GM23338 (cell line): ENCODE measurements at regions not wholly inside any gene's neighbourhood (a gene's known extent, or its start where the extent isn't known, plus 50 kb on each side); places are given as distances from the start of the nearest gene placed in this dataset.

ENCODE experiments used
- ATAC-seq: fragments of 200-7000 bp; cut with Tn5 transposase; 3 replicates; pipeline ENCODE4 v1.9.1; 2020
- DNase-seq: peaks from one replicate; pipeline ENCODE4 v3.0.0-alpha.2; 2015; ENCODE audit warnings: low spot score
- H2AFZ ChIP-seq: fragments of 200-600 bp; sonication (generic); 2 replicates; pipeline ENCODE4 v1.8.0; 2016; ENCODE audit warnings: antibody characterized with exemption, mild to moderate bottlenecking, moderate library complexity
- H3F3A ChIP-seq: fragments of 200-600 bp; sonication (generic); replicated peaks from 2 replicates; pipeline ENCODE4 v1.8.0; 2017; ENCODE audit warnings: antibody characterized with exemption, mixed run types, low read depth
- H3K27ac ChIP-seq: fragments of 200-600 bp; sonication (generic); 2 replicates; pipeline ENCODE4 v1.6.1; 2016; ENCODE audit warnings: low read depth
- H3K27me3 ChIP-seq: fragments of 200-600 bp; sonication (generic); 2 replicates; pipeline ENCODE4 v1.8.0; 2016; ENCODE audit warnings: mild to moderate bottlenecking, mixed run types, moderate library complexity; ENCODE audit not compliant: insufficient read depth
- H3K36me3 ChIP-seq: fragments of 200-600 bp; sonication (generic); 2 replicates; pipeline ENCODE4 v1.8.0; 2016; ENCODE audit warnings: mild to moderate bottlenecking; ENCODE audit not compliant: insufficient read depth
- H3K4me1 ChIP-seq: fragments of 200-600 bp; sonication (generic); 2 replicates; pipeline ENCODE4 v1.8.0; 2016; ENCODE audit warnings: mild to moderate bottlenecking, moderate library complexity; ENCODE audit not compliant: insufficient read depth
- H3K4me2 ChIP-seq: fragments of 200-600 bp; sonication (generic); 2 replicates; pipeline ENCODE4 v1.7.1; 2017; ENCODE audit warnings: mixed run types
- H3K4me3 ChIP-seq: fragments of 200-600 bp; sonication (generic); 2 replicates; pipeline ENCODE4 v1.6.1; 2016; ENCODE audit warnings: mixed run types
- H3K79me2 ChIP-seq: fragments of 200-600 bp; sonication (generic); replicated peaks from 2 replicates; pipeline ENCODE4 v1.8.0; 2017; ENCODE audit warnings: mild to moderate bottlenecking; ENCODE audit not compliant: insufficient read depth
- H3K9me2 ChIP-seq: fragments of 200-600 bp; sonication (generic); 2 replicates; pipeline ENCODE4 v1.8.0; 2017; ENCODE audit not compliant: insufficient read depth
- H4K20me1 ChIP-seq: fragments of 200-600 bp; sonication (generic); replicated peaks from 2 replicates; pipeline ENCODE4 v1.8.0; 2017; ENCODE audit warnings: mild to moderate bottlenecking; ENCODE audit not compliant: insufficient read depth
- H3K27ac Mint-ChIP-seq: 2 replicates; pipeline ENCODE4 v1.8.0; 2020; ENCODE audit warnings: inconsistent platforms, mild to moderate bottlenecking, moderate library complexity, mixed read lengths
- H3K27me3 Mint-ChIP-seq: 3 replicates; pipeline ENCODE4 v1.8.0; 2022; ENCODE audit warnings: low read depth, mild to moderate bottlenecking, moderate library complexity, mixed read lengths, inconsistent platforms; ENCODE audit not compliant: insufficient read depth, poor library complexity
- H3K36me3 Mint-ChIP-seq: 3 replicates; pipeline ENCODE4 v1.8.0; 2021; ENCODE audit warnings: low read depth, mild to moderate bottlenecking, inconsistent platforms, moderate library complexity, mixed read lengths
- H3K4me1 Mint-ChIP-seq: 3 replicates; pipeline ENCODE4 v1.8.0; 2020; ENCODE audit warnings: mild to moderate bottlenecking, inconsistent platforms, mixed read lengths
- H3K4me3 Mint-ChIP-seq: 3 replicates; pipeline ENCODE4 v1.8.0; 2021; ENCODE audit warnings: moderate library complexity, mild to moderate bottlenecking, inconsistent platforms, mixed read lengths
- H3K9me3 Mint-ChIP-seq: 3 replicates; pipeline ENCODE4 v1.8.0; 2020; ENCODE audit warnings: moderate library complexity, mild to moderate bottlenecking, inconsistent platforms, mixed read lengths
- CREB1 ChIP-seq: fragments of 250-450 bp; sonication (Bioruptor Pico); IDR thresholded peaks from 2 replicates; pipeline ENCODE4 v1.5.0; 2020; ENCODE audit warnings: low read depth, mild to moderate bottlenecking, moderate library complexity
- EZH2 ChIP-seq: fragments of 200-600 bp; sonication (generic); IDR thresholded peaks from one replicate; pipeline ENCODE4 v1.8.0; 2017; ENCODE audit warnings: antibody characterized with exemption, mild to moderate bottlenecking, low read depth; ENCODE audit not compliant: unreplicated experiment
- EZH2phosphoT487 ChIP-seq: fragments of 200-600 bp; sonication (generic); IDR thresholded peaks from one replicate; pipeline ENCODE4 v1.8.1; 2018; ENCODE audit warnings: antibody characterized with exemption; ENCODE audit not compliant: unreplicated experiment
- JUNB ChIP-seq: IDR thresholded peaks from one replicate; pipeline ENCODE4 v1.6.1; 2016; ENCODE audit warnings: antibody characterized with exemption; ENCODE audit not compliant: unreplicated experiment
- NANOG ChIP-seq: IDR thresholded peaks from 2 replicates; pipeline ENCODE4 v1.6.1; 2016; ENCODE audit warnings: antibody characterized with exemption, borderline replicate concordance
- POLR2AphosphoS5 ChIP-seq: IDR thresholded peaks from 2 replicates; pipeline ENCODE4 v1.6.1; 2016; ENCODE audit warnings: antibody characterized with exemption, low read depth
- STAT1 ChIP-seq: IDR thresholded peaks from one replicate; pipeline ENCODE4 v1.6.1; 2016; ENCODE audit warnings: antibody characterized with exemption; ENCODE audit not compliant: unreplicated experiment
- ZNF114 ChIP-seq: fragments of 250-450 bp; sonication (Bioruptor Pico); IDR thresholded peaks from 2 replicates; pipeline ENCODE4 v1.5.0; 2020; ENCODE audit warnings: mild to moderate bottlenecking, moderate library complexity
- ZNF331 ChIP-seq: fragments of 250-450 bp; sonication (Bioruptor Pico); IDR thresholded peaks from 2 replicates; pipeline ENCODE4 v1.5.0; 2020; ENCODE audit warnings: low read depth, mild to moderate bottlenecking, moderate library complexity
- ZNF462 ChIP-seq: fragments of 250-450 bp; sonication (Bioruptor Pico); IDR thresholded peaks from 2 replicates; pipeline ENCODE4 v1.5.0; 2020; ENCODE audit warnings: mild to moderate bottlenecking, moderate library complexity
- TF ChIP-seq, protein P1 (sequence below): IDR thresholded peaks from one replicate; pipeline ENCODE4 v1.6.1; 2018; ENCODE audit warnings: antibody characterized with exemption; ENCODE audit not compliant: unreplicated experiment
- TF ChIP-seq, protein P2 (sequence below): IDR thresholded peaks from 2 replicates; pipeline ENCODE4 v1.6.1; 2016; ENCODE audit warnings: antibody characterized with exemption
- TF ChIP-seq, protein P3 (sequence below), 2 experiments: fragments of 200-600 bp in 1 of 2; sonication (generic) in 1 of 2; conservative IDR thresholded peaks; 2 replicates each; pipeline versions ENCODE4 v1.5.1 to v1.6.1; 2016 to 2017; ENCODE audit warnings: antibody characterized with exemption in 2 of 2, low read depth in 2 of 2, mild to moderate bottlenecking in 2 of 2, moderate library complexity in 1 of 2

- no peak overlapping the region for H3K27ac Mint-ChIP-seq
- Histone ChIP-seq H4K20me1 (no peaks in the 10 kb centered on the region), H3K27me3 (no peaks in the 10 kb centered on the region), H3K4me2 (no peak overlapping the region), H3F3A (no peaks in the 10 kb centered on the region), H3K36me3 (no peaks in the 10 kb centered on the region), H3K79me2 (no peaks in the 10 kb centered on the region), H3K9me2 (no peaks in the 10 kb centered on the region), H3K4me1 (no peaks in the 10 kb centered on the region), H3K4me3 (no peak overlapping the region), H3K27ac (no peak overlapping the region), H2AFZ (no peak overlapping the region)
- H3K4me1 Mint-ChIP-seq = peaks cover 9% of the 10 kb centered on the region; the same call in 2 of the 3 replicates
- H3K36me3 Mint-ChIP-seq = no peaks in the 10 kb centered on the region
- H3K4me3 Mint-ChIP-seq = no peak overlapping the region
- H3K9me3 Mint-ChIP-seq = no peaks in the 10 kb centered on the region; the same call in 2 of the 3 replicates
- TF ChIP-seq EZH2phosphoT487 = no peak
- TF ChIP-seq, protein P1, sequence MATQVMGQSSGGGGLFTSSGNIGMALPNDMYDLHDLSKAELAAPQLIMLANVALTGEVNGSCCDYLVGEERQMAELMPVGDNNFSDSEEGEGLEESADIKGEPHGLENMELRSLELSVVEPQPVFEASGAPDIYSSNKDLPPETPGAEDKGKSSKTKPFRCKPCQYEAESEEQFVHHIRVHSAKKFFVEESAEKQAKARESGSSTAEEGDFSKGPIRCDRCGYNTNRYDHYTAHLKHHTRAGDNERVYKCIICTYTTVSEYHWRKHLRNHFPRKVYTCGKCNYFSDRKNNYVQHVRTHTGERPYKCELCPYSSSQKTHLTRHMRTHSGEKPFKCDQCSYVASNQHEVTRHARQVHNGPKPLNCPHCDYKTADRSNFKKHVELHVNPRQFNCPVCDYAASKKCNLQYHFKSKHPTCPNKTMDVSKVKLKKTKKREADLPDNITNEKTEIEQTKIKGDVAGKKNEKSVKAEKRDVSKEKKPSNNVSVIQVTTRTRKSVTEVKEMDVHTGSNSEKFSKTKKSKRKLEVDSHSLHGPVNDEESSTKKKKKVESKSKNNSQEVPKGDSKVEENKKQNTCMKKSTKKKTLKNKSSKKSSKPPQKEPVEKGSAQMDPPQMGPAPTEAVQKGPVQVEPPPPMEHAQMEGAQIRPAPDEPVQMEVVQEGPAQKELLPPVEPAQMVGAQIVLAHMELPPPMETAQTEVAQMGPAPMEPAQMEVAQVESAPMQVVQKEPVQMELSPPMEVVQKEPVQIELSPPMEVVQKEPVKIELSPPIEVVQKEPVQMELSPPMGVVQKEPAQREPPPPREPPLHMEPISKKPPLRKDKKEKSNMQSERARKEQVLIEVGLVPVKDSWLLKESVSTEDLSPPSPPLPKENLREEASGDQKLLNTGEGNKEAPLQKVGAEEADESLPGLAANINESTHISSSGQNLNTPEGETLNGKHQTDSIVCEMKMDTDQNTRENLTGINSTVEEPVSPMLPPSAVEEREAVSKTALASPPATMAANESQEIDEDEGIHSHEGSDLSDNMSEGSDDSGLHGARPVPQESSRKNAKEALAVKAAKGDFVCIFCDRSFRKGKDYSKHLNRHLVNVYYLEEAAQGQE = no peak
- no peak for TF ChIP-seq EZH2
- TF ChIP-seq ZNF462 (CRISPR knock-in tag) = no peak
- no peak for TF ChIP-seq ZNF331 (CRISPR knock-in tag)
- TF ChIP-seq, protein P2, sequence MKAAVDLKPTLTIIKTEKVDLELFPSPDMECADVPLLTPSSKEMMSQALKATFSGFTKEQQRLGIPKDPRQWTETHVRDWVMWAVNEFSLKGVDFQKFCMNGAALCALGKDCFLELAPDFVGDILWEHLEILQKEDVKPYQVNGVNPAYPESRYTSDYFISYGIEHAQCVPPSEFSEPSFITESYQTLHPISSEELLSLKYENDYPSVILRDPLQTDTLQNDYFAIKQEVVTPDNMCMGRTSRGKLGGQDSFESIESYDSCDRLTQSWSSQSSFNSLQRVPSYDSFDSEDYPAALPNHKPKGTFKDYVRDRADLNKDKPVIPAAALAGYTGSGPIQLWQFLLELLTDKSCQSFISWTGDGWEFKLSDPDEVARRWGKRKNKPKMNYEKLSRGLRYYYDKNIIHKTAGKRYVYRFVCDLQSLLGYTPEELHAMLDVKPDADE = no peak
- TF ChIP-seq NANOG = no peak
- TF ChIP-seq CREB1 (CRISPR knock-in tag) = no peak
- TF ChIP-seq ZNF114 (CRISPR knock-in tag) = no peak
- no peak for TF ChIP-seq POLR2AphosphoS5
- TF ChIP-seq STAT1 = no peak
- no peak for TF ChIP-seq JUNB
- TF ChIP-seq, protein P3, sequence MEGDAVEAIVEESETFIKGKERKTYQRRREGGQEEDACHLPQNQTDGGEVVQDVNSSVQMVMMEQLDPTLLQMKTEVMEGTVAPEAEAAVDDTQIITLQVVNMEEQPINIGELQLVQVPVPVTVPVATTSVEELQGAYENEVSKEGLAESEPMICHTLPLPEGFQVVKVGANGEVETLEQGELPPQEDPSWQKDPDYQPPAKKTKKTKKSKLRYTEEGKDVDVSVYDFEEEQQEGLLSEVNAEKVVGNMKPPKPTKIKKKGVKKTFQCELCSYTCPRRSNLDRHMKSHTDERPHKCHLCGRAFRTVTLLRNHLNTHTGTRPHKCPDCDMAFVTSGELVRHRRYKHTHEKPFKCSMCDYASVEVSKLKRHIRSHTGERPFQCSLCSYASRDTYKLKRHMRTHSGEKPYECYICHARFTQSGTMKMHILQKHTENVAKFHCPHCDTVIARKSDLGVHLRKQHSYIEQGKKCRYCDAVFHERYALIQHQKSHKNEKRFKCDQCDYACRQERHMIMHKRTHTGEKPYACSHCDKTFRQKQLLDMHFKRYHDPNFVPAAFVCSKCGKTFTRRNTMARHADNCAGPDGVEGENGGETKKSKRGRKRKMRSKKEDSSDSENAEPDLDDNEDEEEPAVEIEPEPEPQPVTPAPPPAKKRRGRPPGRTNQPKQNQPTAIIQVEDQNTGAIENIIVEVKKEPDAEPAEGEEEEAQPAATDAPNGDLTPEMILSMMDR (conservative IDR thresholded peaks at IDR 0.05; ENCODE audit: low read depth in 2 of 2) = no peak
- DNase-seq = no peak
- H3K27me3 Mint-ChIP-seq = no peaks in the 10 kb centered on the region
- ATAC-seq = no peak
These were observed 60.6 kb upstream of the TMLHE start for GRCh38 chrX:155673338-155673737.
